Mesenchymal stem cell (in vitro differentiated cells and primary cell): ENCODE measurements at regions not wholly inside any gene's neighbourhood (a gene's known extent, or its start where the extent isn't known, plus 50 kb on each side); places are given as distances from the start of the nearest gene placed in this dataset.
"Not testable (repeated sequence)": the region's sequence is repeated elsewhere in the genome, so short reads cannot be mapped to it uniquely, and the experiment has no call there.

Experiments used
- DNase-seq: peaks from one replicate; pipeline ENCODE4 v3.0.0-alpha.2; 2013
- H2AFZ ChIP-seq: one replicate; pipeline ENCODE4 v1.6.1; 2013; ENCODE audit warnings: low read depth, mild to moderate bottlenecking, control low read depth, inconsistent platforms, low read length, moderate library complexity
- H2AK5ac ChIP-seq: 2 replicates; pipeline ENCODE4 v1.6.1; 2013; ENCODE audit warnings: low read length, moderate library complexity, mild to moderate bottlenecking, inconsistent platforms; ENCODE audit not compliant: severe bottlenecking
- H2BK120ac ChIP-seq: one replicate; pipeline ENCODE4 v1.6.1; 2013; ENCODE audit warnings: low read depth, mild to moderate bottlenecking, inconsistent platforms, low read length, moderate library complexity
- H2BK12ac ChIP-seq, 2 experiments: one replicate each; pipeline ENCODE4 v1.6.1; 2013; ENCODE audit warnings: inconsistent platforms in 2 of 2, low read length in 2 of 2, mild to moderate bottlenecking in 2 of 2, moderate library complexity in 2 of 2, control low read depth in 1 of 2
- H2BK15ac ChIP-seq: one replicate; pipeline ENCODE4 v1.6.1; 2013; ENCODE audit warnings: mild to moderate bottlenecking, low read depth, inconsistent platforms; ENCODE audit not compliant: poor library complexity, severe bottlenecking
- H2BK5ac ChIP-seq: 2 replicates; pipeline ENCODE4 v1.6.1; 2013; ENCODE audit warnings: low read depth, mild to moderate bottlenecking, low read length, control low read depth, inconsistent platforms; ENCODE audit not compliant: poor library complexity, severe bottlenecking
- H3K14ac ChIP-seq, 2 experiments: one replicate each; pipeline ENCODE4 v1.6.1; 2013; ENCODE audit warnings: inconsistent platforms in 2 of 2, low read length in 2 of 2, control low read depth in 1 of 2, mild to moderate bottlenecking in 1 of 2, moderate library complexity in 1 of 2
- H3K18ac ChIP-seq, 2 experiments: one replicate each; pipeline ENCODE4 v1.6.1; 2013; ENCODE audit warnings: inconsistent platforms in 2 of 2, low read length in 2 of 2, control low read depth in 1 of 2, low read depth in 1 of 2, mild to moderate bottlenecking in 1 of 2
- H3K23ac ChIP-seq, 2 experiments: one replicate each; pipeline ENCODE4 v1.6.1; 2013; ENCODE audit warnings: inconsistent platforms in 2 of 2, low read length in 2 of 2, mild to moderate bottlenecking in 2 of 2, moderate library complexity in 2 of 2, control low read depth in 1 of 2
- H3K27ac ChIP-seq: 2 replicates; pipeline ENCODE4 v1.5.1; 2013; ENCODE audit warnings: mild to moderate bottlenecking, moderate library complexity, low read length, control low read depth, inconsistent platforms; ENCODE audit not compliant: poor library complexity, severe bottlenecking
- H3K27me3 ChIP-seq, 2 experiments: 2 replicates each; pipeline versions ENCODE4 v1.6.1 to v1.7.0; 2013; ENCODE audit warnings: low read length in 2 of 2, mild to moderate bottlenecking in 2 of 2, moderate library complexity in 2 of 2, control low read depth in 1 of 2, inconsistent platforms in 1 of 2; ENCODE audit not compliant: control insufficient read depth in 1 of 2, insufficient read depth in 1 of 2
- H3K36me3 ChIP-seq, 2 experiments: 2 replicates each; pipeline versions ENCODE4 v1.6.1 to v1.7.0; 2013; ENCODE audit warnings: low read length in 2 of 2, control low read depth in 1 of 2, inconsistent platforms in 1 of 2, low read depth in 1 of 2, mild to moderate bottlenecking in 1 of 2; ENCODE audit not compliant: insufficient read depth in 2 of 2, control insufficient read depth in 1 of 2
- H3K4ac ChIP-seq, 2 experiments: one replicate each; pipeline ENCODE4 v1.6.1; 2013; ENCODE audit warnings: inconsistent platforms in 2 of 2, low read length in 2 of 2, mild to moderate bottlenecking in 2 of 2, moderate library complexity in 2 of 2, control low read depth in 1 of 2, low read depth in 1 of 2
- H3K4me1 ChIP-seq: 2 replicates; pipeline ENCODE4 v1.6.1; 2013; ENCODE audit warnings: low read depth, low read length, control low read depth; ENCODE audit not compliant: control insufficient read depth, insufficient read depth
- H3K4me2 ChIP-seq: 2 replicates; pipeline ENCODE4 v1.6.1; 2013; ENCODE audit warnings: low read length, mild to moderate bottlenecking, inconsistent platforms; ENCODE audit not compliant: poor library complexity, severe bottlenecking
- H3K4me3 ChIP-seq, 2 experiments: 2 replicates each; pipeline versions ENCODE4 v1.5.1 to v1.7.0; 2013; ENCODE audit warnings: low read length in 2 of 2, mild to moderate bottlenecking in 2 of 2, control low read depth in 1 of 2, low read depth in 1 of 2; ENCODE audit not compliant: insufficient read depth in 1 of 2
- H3K79me1 ChIP-seq: replicated peaks from 2 replicates; pipeline ENCODE4 v1.6.1; 2013; ENCODE audit warnings: mild to moderate bottlenecking, control low read depth, low read length, inconsistent platforms; ENCODE audit not compliant: poor library complexity, severe bottlenecking
- H3K9ac ChIP-seq: 2 replicates; pipeline ENCODE4 v1.7.0; 2013; ENCODE audit warnings: mild to moderate bottlenecking, low read length, moderate library complexity
- H3K9me3 ChIP-seq: 2 replicates; pipeline ENCODE4 v1.7.0; 2013; ENCODE audit warnings: mild to moderate bottlenecking, low read length; ENCODE audit not compliant: control insufficient read depth
- H4K8ac ChIP-seq: one replicate; pipeline ENCODE4 v1.6.1; 2013; ENCODE audit warnings: inconsistent platforms, mild to moderate bottlenecking, low read length, moderate library complexity
- H4K91ac ChIP-seq: one replicate; pipeline ENCODE4 v1.6.1; 2013; ENCODE audit warnings: mild to moderate bottlenecking, low read length, inconsistent platforms
- WGBS: methylation state at CpG from one replicate; pipeline ENCODE4 v1.1.7; 2013; ENCODE audit warnings: mixed read lengths; 5-methylcytosine and 5-hydroxymethylcytosine counted together

- Histone ChIP-seq H2BK120ac (no peak overlapping the region), H3K27me3 (peaks cover 11 to 19% of the 10 kb centered on the region in 2 experiments), H4K91ac (no peak overlapping the region), H2AK5ac (no peak overlapping the region), H3K4me1 (peaks cover 5% of the 10 kb centered on the region), H3K4me3 (no peak overlapping the region), H3K27ac (no peak overlapping the region), H3K4me2 (no peak overlapping the region), H3K4ac (no peak overlapping the region), H2BK15ac (no peak overlapping the region), H3K9me3 (no peaks in the 10 kb centered on the region), H3K79me1 (no peaks in the 10 kb centered on the region), H4K8ac (no peak overlapping the region), H3K23ac (no peak overlapping the region), H3K18ac (no peak overlapping the region), H2BK12ac (no peak overlapping the region), H3K9ac (no peak overlapping the region), H3K36me3 (no peaks in the 10 kb centered on the region), H2BK5ac (no peak overlapping the region), H2AFZ (no peak overlapping the region), H3K14ac (no peak overlapping the region)
- 75% methylated on average over 2 of the region's 4 CpGs for WGBS
- no peak for DNase-seq
Observed at GRCh38 chrX:140087875-140088274, 122.6 kb upstream of the CXorf66 start.

GRCh38 chrX:140086691-140087090 is 121.4 kb upstream of the CXorf66 start:
- H3K36me3 ChIP-seq: no peaks in the 10 kb centered on the region
- no peak overlapping the region for H3K9ac ChIP-seq
- H3K4me1 ChIP-seq: peaks cover 3% of the 10 kb centered on the region
- H4K8ac ChIP-seq: no peak overlapping the region
- no peak overlapping the region for H2BK15ac ChIP-seq
- no peak overlapping the region for H4K91ac ChIP-seq
- no peak overlapping the region for H2BK5ac ChIP-seq
- H3K27ac ChIP-seq: no peak overlapping the region
- H3K23ac ChIP-seq: no peak overlapping the region
- H3K18ac ChIP-seq: no peak overlapping the region
- H2AK5ac ChIP-seq: no peak overlapping the region
- H2BK120ac ChIP-seq: no peak overlapping the region
- H3K27me3 ChIP-seq: peaks cover 5 to 13% of the 10 kb centered on the region in 2 experiments
- H3K14ac ChIP-seq: no peak overlapping the region
- H3K79me1 ChIP-seq: no peaks in the 10 kb centered on the region
- no peak overlapping the region for H2BK12ac ChIP-seq
- H2AFZ ChIP-seq: no peak overlapping the region
- H3K4me3 ChIP-seq: no peak overlapping the region
- H3K4ac ChIP-seq: no peak overlapping the region
- no peaks in the 10 kb centered on the region for H3K9me3 ChIP-seq
- no peak overlapping the region for H3K4me2 ChIP-seq
- DNase-seq: no peak

GRCh38 chrX:140074851-140075250 is 109.5 kb upstream of the CXorf66 start:
- not testable (repeated sequence) for H4K8ac ChIP-seq, H2BK12ac ChIP-seq, H3K4ac ChIP-seq, H3K27ac ChIP-seq, H3K23ac ChIP-seq, H2AK5ac ChIP-seq, H4K91ac ChIP-seq, H3K4me3 ChIP-seq, H2BK15ac ChIP-seq, H3K27me3 ChIP-seq, H3K14ac ChIP-seq, H2AFZ ChIP-seq, H3K9ac ChIP-seq, H3K4me2 ChIP-seq, H3K4me1 ChIP-seq, H2BK120ac ChIP-seq, DNase-seq, H3K9me3 ChIP-seq, H2BK5ac ChIP-seq, H3K36me3 ChIP-seq, H3K18ac ChIP-seq, H3K79me1 ChIP-seq
- WGBS: no CpG with 5 or more reads among the region's 2 CpGs

GRCh38 chrX:140071037-140071436 is 105.7 kb upstream of the CXorf66 start:
- no peak overlapping the region for H3K14ac ChIP-seq
- no peak overlapping the region for H3K27ac ChIP-seq
- no peak overlapping the region for H3K18ac ChIP-seq
- H3K23ac ChIP-seq: no peak overlapping the region
- no peak overlapping the region for H2BK12ac ChIP-seq
- no peak overlapping the region for H2BK15ac ChIP-seq
- no peak overlapping the region for H4K8ac ChIP-seq
- no peak overlapping the region for H2BK5ac ChIP-seq
- no peaks in the 10 kb centered on the region for H3K79me1 ChIP-seq
- no peak overlapping the region for H4K91ac ChIP-seq
- H3K4me1 ChIP-seq: no peaks in the 10 kb centered on the region
- no peak overlapping the region for H3K4me2 ChIP-seq
- H3K9ac ChIP-seq: no peak overlapping the region
- no peaks in the 10 kb centered on the region for H3K9me3 ChIP-seq
- H3K36me3 ChIP-seq: no peaks in the 10 kb centered on the region
- H2BK120ac ChIP-seq: no peak overlapping the region
- no peak overlapping the region for H3K4me3 ChIP-seq
- no peak for DNase-seq
- H2AK5ac ChIP-seq: no peak overlapping the region
- no peaks in the 10 kb centered on the region for H3K27me3 ChIP-seq
- no peak overlapping the region for H2AFZ ChIP-seq
- H3K4ac ChIP-seq: no peak overlapping the region
